WERI-Rb-1 (cell line): ENCODE measurements at regions not wholly inside any gene's neighbourhood (a gene's known extent, or its start where the extent isn't known, plus 50 kb on each side); places are given as distances from the start of the nearest gene placed in this dataset.

Source experiments
- DNase-seq: peaks from one replicate; pipeline ENCODE4 v3.0.0-alpha.2; 2020
- H3K27ac ChIP-seq: fragments of 250-450 bp; sonication (Bioruptor Pico); 2 replicates; pipeline ENCODE4 v1.5.1; 2020; ENCODE audit warnings: mild to moderate bottlenecking, moderate library complexity
- H3K27me3 ChIP-seq: fragments of 250-450 bp; sonication (Bioruptor Pico); 2 replicates; pipeline ENCODE4 v1.5.1; 2021; ENCODE audit warnings: mild to moderate bottlenecking, low read depth, moderate library complexity; ENCODE audit not compliant: insufficient read depth, severe bottlenecking
- H3K36me3 ChIP-seq: fragments of 250-450 bp; sonication (Bioruptor Pico); 2 replicates; pipeline ENCODE4 v1.5.1; 2020; ENCODE audit warnings: mild to moderate bottlenecking, moderate library complexity
- H3K4me3 ChIP-seq: 2 replicates; pipeline ENCODE4 v1.5.1; 2011; ENCODE audit warnings: low read depth, mild to moderate bottlenecking, control low read depth, low read length
- H3K9me3 ChIP-seq: fragments of 250-450 bp; sonication (Bioruptor Pico); 2 replicates; pipeline ENCODE4 v1.5.1; 2021; ENCODE audit warnings: mild to moderate bottlenecking, moderate library complexity; ENCODE audit not compliant: severe bottlenecking
- CTCF ChIP-seq: IDR thresholded peaks from 2 replicates; pipeline ENCODE4 v1.5.1; 2011; ENCODE audit warnings: low read depth, mild to moderate bottlenecking, control low read depth, inconsistent platforms, low read length

- H3K36me3 ChIP-seq: no peaks in the 10 kb centered on the region
- TF ChIP-seq CTCF: no peak
- no peak overlapping the region for H3K4me3 ChIP-seq
- no peak for DNase-seq
- no peaks in the 10 kb centered on the region for H3K27me3 ChIP-seq
- no peak overlapping the region for H3K27ac ChIP-seq
- no peaks in the 10 kb centered on the region for H3K9me3 ChIP-seq
These were observed 233.1 kb downstream of the QKI start for GRCh38 chr6:163647624-163648023.

GRCh38 chr6:163646866-163647265 is 232.3 kb downstream of the QKI start:
- no peak overlapping the region for H3K4me3 ChIP-seq
- H3K27me3 ChIP-seq: no peaks in the 10 kb centered on the region
- H3K36me3 ChIP-seq: no peaks in the 10 kb centered on the region
- H3K9me3 ChIP-seq: no peaks in the 10 kb centered on the region
- DNase-seq: no peak
- H3K27ac ChIP-seq: no peak overlapping the region
- no peak for TF ChIP-seq CTCF

DNA sequence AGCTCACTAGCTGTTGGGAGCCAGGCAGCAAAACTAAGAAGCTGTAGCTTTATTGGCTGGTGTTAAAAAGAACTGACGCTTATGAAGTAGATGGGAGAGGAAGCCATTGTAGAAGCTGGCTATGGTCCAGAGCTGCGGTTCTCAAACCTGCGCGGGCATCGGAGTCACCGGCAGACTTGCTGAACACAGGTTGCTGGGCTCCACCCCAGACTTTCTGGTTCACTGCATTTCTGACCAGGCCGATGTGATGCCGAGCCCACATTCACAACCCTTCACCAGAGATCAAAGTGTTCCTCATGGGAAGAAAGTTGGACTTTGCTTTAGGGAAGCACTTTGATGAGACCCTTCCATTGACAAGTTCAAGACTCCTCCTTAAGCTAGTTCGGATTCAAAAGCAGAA is 231.6 kb downstream of the QKI start:
- Histone ChIP-seq H3K27me3 (no peaks in the 10 kb centered on the region), H3K9me3 (no peaks in the 10 kb centered on the region), H3K4me3 (no peak overlapping the region), H3K27ac (no peak overlapping the region), H3K36me3 (no peaks in the 10 kb centered on the region)
- DNase-seq: no peak
- no peak for TF ChIP-seq CTCF

GRCh38 chr6:163645560-163645959 is 231.0 kb downstream of the QKI start:
- no peak for DNase-seq
- H3K9me3 ChIP-seq: no peaks in the 10 kb centered on the region

GRCh38 chr6:163643866-163644265 is 229.3 kb downstream of the QKI start:
- H3K4me3 ChIP-seq: no peak overlapping the region
- H3K27me3 ChIP-seq: no peaks in the 10 kb centered on the region
- H3K36me3 ChIP-seq: no peaks in the 10 kb centered on the region
- DNase-seq: no peak
- no peak for TF ChIP-seq CTCF
- no peak overlapping the region for H3K27ac ChIP-seq
- H3K9me3 ChIP-seq: no peaks in the 10 kb centered on the region

More at GRCh38 chr6:163645560-163645959, 231.0 kb downstream of the QKI start:
- no peaks in the 10 kb centered on the region for H3K36me3 ChIP-seq
- no peak overlapping the region for H3K4me3 ChIP-seq
- no peaks in the 10 kb centered on the region for H3K27me3 ChIP-seq
- no peak for TF ChIP-seq CTCF
- H3K27ac ChIP-seq: no peak overlapping the region

DNA sequence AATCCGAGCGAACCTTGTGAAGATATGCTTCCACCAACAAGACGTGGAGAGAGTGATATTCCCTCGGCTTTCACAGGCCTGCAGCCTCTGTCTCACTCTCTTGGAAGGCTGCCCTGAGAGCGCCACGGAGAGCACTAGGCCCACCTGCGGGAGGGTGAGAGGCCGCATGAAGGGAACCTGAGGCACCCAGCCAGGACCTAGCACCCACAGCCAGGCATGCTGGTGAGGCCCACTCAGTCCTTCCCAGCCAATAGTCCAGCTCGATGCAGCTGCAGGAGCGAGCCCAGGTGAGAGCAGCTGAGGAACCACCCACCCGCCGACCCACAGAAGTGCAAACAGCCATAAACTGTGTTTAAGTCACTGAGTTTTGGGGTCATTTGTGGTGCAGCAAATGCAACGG is 227.2 kb downstream of the QKI start:
- Histone ChIP-seq H3K27me3 (no peaks in the 10 kb centered on the region), H3K9me3 (no peaks in the 10 kb centered on the region), H3K4me3 (no peak overlapping the region), H3K36me3 (no peaks in the 10 kb centered on the region), H3K27ac (no peak overlapping the region)
- no peak for DNase-seq
- TF ChIP-seq CTCF: no peak
